Dermis microvascular lymphatic vessel endothelial cell (primary cell): ENCODE measurements at regions not wholly inside any gene's neighbourhood (a gene's known extent, or its start where the extent isn't known, plus 50 kb on each side); places are given as distances from the start of the nearest gene placed in this dataset.
"Not testable (repeated sequence)": the region's sequence is repeated elsewhere in the genome, so short reads cannot be mapped to it uniquely, and the experiment has no call there.

ENCODE experiments used
- DNase-seq, 2 donors: peaks; one replicate each; pipeline versions ENCODE4 v3.0.0 to v3.0.0-alpha.2; 2010; ENCODE audit warnings: low read depth in 2 of 2

DNA sequence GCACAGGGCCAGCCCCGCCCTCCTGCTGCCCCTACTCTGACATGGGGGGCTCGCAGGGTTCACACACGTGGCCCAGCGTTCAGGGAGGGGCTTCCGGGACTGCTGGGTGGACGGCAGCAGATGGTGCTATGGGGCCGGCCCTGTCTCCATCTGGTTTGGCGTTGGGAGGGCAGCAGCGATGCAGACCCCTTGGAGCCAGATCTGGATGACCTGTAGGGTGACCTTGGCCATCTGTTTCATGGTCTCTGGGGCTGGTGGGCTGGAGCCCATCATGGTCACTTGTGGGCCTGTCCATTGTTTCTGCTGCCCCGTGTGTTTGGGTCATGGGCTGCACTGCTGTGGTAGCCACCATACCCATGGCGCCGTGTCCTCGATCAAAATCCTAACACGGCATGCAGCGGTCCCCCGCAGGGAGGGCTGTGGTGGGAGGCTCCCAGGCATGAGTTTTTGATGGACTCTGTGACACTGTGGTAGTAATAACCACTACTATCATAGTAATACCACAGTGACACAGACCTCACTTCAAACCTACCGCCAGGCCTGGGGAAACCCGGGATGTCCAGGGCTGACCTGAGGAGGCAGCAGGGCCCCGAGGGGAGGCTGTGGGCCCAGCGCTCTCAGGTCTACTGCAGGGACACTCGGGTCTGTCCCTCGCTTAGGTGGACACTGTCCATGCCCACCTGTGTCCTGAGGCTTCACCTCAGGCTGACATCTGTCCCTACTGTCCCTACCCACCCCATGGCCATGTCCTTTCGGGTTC lies 359.4 kb downstream of the TMEM121 start:
- no peak for DNase-seq

- DNase-seq = not testable (repeated sequence)
These were observed 360.4 kb downstream of the TMEM121 start for GRCh38 chr14:105886791-105887191.

GRCh38 chr14:105887692-105888091 lies 361.3 kb downstream of the TMEM121 start:
- DNase-seq = no peak

DNA sequence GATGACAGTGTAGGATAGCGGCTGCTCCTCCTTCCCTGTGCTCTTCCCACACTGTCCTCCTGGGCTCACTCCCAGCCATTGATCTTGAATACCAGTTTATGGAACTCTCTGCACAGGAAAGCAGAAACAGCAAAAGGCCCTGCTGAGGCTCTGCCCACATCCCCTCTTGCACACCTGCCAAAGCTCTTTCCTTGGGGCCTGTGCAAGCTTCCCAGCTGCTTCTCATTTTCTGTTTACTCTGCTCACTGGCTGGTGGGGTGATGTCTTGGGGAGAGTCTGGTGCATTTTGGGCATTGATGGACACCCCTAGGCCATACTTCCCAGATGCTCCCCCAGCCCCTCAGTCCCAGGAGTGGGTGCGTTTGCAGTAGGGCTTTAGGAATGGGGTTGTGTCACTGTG lies 361.8 kb downstream of the TMEM121 start:
- no peak for DNase-seq

DNA sequence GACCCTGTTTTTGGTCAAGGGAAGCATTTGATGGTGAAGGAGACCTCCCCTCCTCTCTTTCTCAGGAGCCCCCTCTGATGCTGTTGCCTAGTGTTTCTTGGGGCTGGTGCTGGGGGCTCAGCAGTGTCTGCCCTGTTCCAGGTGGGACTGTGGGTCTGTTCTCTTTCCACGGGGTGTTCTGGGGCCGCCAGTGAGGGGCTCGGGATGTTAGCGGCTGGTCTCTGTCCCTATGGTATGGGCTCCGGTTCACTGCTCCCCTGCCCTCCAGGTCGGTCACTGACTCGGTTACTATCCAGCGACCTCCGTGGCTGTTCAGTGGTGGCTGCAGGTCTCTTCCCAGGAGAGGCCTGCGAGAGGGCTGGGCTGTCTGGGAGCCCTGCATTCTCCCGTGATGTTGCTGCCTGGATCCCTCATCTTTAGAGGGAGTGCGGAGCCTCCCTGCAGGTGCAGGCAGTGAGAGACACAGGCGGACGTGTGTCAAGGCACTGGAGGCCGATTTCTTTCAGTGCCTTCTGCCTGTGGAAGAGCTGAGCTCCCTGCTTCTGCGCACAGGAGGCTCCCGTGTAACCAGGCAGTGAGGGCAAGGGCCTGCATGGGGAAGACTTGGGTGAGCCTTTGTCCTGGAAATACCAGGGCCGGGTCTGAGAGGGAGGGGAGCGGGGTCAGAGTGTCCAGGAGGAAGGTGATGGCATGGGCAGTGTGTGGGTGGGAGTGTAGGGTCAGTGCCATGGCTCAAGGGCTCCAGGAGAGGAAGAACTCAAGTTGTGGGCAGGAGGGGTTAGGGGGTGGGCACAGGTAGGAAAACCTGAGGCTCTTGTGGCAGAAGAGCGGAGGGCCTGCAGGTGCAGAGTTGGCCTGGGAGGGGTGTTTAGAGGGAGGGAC lies 362.6 kb downstream of the TMEM121 start:
- DNase-seq = no peak

DNA sequence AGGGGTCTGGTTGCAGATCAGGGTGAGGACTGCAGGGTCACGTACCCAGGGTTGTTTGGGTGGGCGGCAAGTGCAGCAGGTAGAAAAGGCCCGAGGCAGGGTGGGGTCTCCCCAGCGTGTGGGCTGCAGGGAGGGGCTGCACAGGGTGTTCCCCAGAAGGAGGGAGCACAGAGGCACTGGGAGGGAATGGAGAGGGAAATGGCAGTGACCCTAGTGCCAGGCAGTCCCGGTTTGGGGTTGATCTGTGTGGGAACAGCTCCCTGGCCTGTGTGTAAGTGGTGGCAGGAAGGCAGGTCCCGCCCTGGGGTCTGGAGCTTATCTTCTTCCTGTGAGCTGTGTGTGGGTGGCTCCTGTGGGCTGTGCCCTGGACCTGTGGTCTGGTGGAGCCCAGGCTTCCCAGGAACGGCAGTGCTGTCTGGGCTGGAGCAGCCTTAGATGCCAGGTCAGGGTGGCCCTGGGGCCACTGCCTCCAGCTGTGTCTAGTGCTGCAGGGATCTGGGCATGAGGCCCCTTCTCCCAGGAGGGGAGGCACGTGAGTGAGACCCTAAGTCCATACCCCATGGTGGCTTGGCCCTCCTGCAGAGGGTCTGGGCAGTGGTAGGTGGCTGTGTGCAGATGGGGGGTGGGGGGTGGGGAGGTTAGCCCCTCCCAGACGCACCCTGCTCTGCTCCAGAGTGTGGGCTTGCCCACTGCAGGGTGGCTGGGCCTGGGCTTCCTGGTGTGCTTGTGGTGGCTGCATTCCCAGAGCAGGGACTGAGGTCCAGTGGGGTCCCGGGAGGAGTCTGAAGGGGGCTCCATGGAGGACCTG lies 363.5 kb downstream of the TMEM121 start:
- no peak for DNase-seq

- no peak for DNase-seq
These were observed 364.3 kb downstream of the TMEM121 start for GRCh38 chr14:105890474-105891220.

- no peak for DNase-seq
These were observed 364.8 kb downstream of the TMEM121 start for GRCh38 chr14:105891221-105891602.

GRCh38 chr14:105891631-105892452 lies 365.5 kb downstream of the TMEM121 start:
- DNase-seq = no peak

DNA sequence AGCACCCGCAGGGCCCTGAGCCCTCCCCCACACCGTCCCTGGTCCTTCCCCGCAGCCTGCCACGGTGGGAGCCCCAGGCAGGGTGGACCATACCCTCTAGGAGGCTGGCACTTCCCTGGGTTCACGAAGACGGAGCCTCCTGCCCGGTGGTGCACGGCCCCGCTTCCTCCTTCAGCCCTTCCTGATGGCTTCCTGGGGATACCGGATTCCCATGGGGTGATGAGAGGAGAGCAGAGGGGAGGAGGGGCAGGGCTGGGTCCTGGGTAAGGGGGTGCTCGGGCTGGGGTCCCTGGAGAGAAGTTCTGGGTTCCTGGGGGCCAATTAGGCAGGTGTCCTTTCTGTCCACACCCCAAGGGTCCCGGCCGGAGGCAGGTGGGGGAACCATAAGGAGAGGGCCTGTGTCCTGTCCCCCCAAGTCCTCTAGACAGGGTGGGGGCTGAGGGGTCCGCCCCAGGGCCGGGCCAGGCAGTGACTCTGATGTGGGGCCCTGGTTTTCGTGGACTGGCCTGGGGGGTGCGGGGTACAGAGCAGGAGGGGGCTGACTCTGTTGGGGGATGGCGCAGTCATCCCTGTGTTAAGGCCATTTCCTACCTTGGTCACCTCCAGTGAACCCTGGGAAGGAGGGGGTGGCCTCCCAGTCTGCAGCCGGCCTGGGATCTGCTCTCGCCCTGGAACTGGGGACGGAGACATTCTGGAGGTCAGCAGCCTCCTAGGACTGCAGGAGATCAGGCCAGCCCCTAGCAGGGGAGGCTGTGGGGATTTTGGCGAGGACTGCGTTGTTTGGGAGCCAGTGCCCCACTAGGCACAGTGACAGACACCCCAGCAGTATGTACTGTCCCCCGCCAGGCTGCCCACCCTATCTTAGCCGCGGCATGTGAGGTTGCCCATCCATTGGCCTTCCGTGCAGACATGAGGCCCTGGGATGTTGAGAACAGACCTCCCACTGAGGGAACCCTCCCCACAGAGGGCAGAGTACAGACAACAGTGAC lies 366.4 kb downstream of the TMEM121 start:
- DNase-seq = not testable (repeated sequence)

DNA sequence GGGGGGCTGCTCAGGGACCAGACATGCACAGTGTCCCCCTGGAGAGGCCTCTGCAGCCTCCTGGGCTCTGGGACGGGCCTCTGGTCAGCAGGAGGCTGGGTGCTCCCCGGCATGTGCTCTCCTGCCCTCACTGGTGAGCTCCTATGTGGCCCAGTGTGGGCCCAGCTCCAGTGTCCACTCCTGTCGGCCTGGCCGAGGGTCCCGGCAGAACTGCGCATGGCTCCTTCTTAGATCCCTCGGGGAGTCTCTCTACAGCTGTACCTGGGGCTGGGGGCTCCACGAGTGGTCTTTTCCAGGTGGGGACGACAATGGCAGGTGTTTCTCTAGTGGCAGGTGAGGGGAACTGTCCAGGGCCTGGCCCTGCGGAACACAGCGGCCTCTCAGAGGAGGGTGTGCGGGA lies 367.3 kb downstream of the TMEM121 start:
- DNase-seq = not testable (repeated sequence)

DNA sequence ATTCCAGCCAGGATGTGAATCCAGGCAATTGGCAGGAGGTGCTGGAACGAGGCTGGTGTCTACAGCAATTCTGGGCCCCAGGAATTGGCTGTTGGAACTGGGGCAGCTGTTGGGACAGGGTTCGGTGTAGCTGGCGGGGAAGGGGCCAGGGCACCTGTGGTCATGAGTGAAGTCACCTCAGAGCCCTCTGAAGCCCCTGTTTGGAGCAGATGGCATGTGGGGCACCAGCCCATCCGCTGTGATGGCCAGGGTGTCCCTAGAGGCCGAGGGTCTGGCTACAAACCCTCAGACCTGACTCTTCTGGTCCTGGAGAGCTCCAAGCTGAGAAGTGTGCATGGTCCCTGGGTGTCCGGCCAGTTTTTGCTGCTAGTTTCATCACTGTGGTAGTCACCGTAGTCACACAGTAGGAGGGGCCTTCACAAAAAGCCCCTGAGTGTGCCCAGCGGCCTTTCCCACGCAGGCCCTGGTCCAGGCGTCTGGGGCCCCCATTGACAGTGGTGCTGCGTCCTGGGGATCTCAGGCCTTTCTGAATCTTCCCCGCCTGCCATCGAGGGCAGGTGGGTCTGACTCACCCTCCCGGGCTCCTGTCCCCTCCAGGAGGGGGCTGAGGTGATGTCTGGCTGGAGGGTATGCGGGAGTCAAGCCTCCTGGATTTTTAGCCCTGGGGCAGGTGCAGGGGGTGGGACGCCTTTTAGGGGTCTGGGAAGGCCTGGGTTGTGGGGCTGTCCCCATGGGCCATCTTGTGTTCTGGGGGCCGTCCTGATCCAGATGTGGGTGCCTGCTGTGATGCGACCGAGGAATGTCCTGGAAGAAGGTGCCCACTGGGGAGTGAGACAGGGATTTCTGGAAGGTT lies 368.0 kb downstream of the TMEM121 start:
- no peak for DNase-seq

DNA sequence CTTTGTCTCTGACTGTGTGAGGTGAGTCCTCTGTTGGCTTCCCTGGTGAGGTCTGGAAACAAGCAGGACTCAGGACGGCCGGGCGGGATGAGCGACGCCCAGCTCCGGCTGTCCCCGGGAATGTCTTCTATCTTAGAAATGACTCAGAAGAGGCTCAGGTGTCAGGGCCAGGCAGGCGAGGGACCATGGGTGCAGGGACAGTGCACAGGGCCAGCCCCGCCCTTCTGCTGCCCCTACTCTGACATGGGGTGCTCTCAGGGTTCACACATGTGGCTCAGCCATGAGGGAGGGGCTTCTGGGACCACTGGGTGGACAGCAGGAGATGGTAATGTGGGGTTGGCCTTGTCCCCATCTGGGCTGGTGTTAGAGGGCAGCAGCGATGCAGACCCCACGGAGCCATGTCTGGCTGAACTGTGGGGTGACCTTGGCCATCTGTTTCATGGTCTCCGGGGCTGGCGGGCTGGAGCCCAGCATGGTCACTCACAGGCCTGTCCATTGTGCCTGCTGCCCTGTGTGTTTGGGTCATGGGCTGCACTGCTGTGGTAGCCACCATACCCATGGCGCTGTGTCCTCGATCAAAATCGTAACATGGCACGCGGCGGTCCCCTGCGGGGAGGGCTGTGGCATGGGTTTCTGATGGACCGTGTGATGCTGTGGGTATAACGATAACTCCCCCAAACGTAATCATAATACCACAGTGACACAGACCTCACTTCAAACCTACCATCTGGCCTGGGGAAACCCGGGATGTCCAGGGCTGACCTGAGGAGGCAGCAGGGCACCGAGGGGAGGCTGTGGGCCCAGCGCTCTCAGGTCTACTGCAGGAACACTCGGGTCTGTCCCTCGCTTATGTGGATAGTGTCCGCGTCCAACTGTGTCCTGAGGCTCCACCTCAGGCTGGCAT lies 368.8 kb downstream of the TMEM121 start:
- DNase-seq = no peak

DNA sequence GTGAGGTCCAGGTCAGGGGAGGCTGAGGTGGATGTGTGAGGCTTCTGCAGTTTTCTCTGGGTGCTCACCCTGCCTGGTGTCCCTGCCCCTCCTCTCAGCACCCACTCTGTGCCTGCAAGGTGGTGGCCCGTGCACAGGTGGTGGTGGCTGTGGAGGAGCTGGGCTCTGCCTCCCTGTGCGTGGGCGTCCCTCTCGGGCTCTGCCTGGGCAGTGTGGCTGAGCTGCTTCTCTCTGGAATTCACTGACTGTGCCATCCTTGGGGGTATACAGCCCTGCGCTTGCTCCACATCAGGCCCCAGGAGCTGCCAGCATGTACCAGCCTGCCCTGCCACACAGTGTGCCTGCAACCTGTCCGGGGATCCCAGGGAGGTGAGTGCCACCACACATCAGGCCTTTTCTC lies 369.8 kb downstream of the TMEM121 start:
- DNase-seq = not testable (repeated sequence)

DNA sequence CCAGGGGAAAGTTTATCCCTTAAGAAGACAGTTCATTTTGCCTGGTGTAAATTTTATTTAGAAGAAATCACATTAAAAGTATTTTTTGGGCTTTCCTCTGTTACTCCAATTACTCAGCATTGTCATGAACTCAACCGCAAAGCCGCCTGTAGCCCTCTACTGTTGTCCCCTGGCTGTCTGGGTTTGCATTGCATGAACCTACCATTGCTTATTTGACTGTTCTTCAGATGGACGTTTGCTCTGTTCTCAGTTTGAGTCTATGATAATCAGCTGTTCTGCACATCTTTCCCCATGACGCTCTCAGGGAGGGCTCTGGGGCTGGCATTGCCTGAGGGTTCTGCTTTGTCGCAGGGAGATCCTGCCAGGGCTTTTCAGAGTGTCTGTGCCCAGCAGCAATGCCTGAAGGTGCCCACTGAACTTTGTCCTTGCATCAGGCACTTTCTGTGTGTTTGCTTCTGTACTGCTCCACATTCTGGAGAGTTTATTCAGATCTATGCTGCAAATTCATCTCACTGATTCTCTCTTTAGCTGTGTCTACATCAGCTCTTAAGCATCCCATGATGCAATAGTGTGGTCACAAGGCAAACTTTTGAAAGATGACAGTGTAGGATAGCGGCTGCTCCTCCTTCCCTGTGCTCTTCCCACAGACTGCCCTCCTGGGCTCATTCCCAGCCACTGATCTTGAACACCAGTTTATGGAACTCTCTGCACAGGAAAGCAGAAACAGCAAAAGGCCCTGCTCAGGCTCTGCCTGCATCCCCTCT lies 370.8 kb downstream of the TMEM121 start:
- DNase-seq = not testable (repeated sequence)

DNA sequence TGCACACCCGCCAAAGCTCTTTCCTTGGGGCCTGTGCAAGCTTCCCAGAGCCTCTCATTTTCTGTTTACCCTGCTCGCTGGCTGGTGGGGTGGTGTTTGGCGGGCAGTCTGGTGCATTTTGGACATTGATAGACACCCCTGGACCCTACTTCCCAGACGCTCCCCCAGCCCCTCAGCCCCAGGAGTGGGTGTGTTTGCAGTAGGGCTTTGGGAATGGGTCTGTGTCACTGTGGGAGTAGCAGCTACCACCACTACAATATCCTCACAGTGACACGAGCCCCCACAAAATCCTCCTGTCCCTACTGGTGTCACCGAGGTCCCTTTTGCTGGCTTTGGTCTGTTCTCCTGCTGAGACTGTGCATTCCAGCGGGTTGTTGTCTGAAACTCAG lies 371.3 kb downstream of the TMEM121 start:
- no peak for DNase-seq
